Sigmoid colon (tissue), 4 donors: ENCODE measurements at regions not wholly inside any gene's neighbourhood (a gene's known extent, or its start where the extent isn't known, plus 50 kb on each side); places are given as distances from the start of the nearest gene placed in this dataset.

Experiments used
- CTCF ChIP-seq, 4 experiments: fragments of 450-650 bp in 3 of 4; fragments of 200-600 bp in 1 of 4; IDR thresholded peaks; one replicate each; pipeline ENCODE4 v1.5.1; 2016 to 2019; ENCODE audit warnings: antibody characterized with exemption in 4 of 4, mild to moderate bottlenecking in 3 of 4, moderate library complexity in 2 of 4
- EP300 ChIP-seq, 4 donors: sonication (generic); formaldehyde crosslinking; IDR thresholded peaks; one replicate each; pipeline ENCODE4 v1.6.1; 2017; ENCODE audit warnings: antibody characterized with exemption in 4 of 4
- POLR2A ChIP-seq, 2 donors: fragments of 450-650 bp; IDR thresholded peaks; one replicate each; pipeline ENCODE4 v1.6.1; 2016; ENCODE audit warnings: antibody characterized with exemption in 2 of 2, mild to moderate bottlenecking in 2 of 2, moderate library complexity in 2 of 2

- TF ChIP-seq POLR2A (IDR thresholded peaks at IDR 0.05): no peak
- no peak for TF ChIP-seq CTCF (IDR thresholded peaks at IDR 0.05)
- no peak for TF ChIP-seq EP300 (IDR thresholded peaks at IDR 0.05)
Measured at GRCh38 chr4:175176710-175177109, 258.6 kb downstream of the ADAM29 start.
